ENCODE measurements at regions not wholly inside any gene's neighbourhood (a gene's known extent, or its start where the extent isn't known, plus 50 kb on each side); places are given as distances from the start of the nearest gene placed in this dataset.

DNA sequence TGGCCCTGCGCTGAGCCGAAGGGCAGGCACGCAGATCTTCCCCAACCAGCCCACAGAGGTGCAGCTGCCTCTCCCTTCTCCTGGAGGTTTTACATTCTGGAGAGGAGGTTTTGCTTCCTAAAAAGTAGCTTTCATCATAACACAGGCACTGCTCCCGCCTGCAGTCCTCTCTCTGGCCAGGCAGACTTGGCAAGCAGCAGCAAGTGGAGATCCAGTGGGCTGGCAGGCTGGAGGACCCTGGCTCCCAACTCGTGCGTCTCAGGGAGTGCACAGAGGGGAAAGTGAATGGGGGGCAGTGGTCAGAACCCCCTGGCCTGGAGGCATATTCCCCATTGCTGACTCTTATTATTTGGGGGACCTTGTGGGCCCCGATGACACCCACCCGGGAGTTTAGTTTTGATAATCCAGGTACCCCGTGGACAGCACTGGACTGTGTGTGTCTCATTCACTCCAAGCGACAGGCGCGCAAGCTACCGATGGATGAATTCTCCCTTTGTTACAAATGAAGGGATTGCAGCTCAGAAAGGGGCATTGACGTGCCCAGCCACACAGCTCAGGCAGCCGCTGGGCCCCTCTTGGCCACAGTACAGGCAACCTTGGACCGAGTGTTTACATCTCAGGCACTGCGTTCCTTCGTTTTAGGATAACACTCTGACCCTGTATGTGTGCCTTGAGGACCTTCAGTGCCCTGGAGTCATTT, 1223.9 kb downstream of the BRD1 start:
- TF ChIP-seq, protein P1, sequence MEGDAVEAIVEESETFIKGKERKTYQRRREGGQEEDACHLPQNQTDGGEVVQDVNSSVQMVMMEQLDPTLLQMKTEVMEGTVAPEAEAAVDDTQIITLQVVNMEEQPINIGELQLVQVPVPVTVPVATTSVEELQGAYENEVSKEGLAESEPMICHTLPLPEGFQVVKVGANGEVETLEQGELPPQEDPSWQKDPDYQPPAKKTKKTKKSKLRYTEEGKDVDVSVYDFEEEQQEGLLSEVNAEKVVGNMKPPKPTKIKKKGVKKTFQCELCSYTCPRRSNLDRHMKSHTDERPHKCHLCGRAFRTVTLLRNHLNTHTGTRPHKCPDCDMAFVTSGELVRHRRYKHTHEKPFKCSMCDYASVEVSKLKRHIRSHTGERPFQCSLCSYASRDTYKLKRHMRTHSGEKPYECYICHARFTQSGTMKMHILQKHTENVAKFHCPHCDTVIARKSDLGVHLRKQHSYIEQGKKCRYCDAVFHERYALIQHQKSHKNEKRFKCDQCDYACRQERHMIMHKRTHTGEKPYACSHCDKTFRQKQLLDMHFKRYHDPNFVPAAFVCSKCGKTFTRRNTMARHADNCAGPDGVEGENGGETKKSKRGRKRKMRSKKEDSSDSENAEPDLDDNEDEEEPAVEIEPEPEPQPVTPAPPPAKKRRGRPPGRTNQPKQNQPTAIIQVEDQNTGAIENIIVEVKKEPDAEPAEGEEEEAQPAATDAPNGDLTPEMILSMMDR (IDR thresholded peaks at IDR 0.05; ENCODE audit: insufficient read depth, low read length), result no peak
- TF ChIP-seq GABPA (IDR thresholded peaks at IDR 0.05; ENCODE audit: low read depth) (no peak), POLR2AphosphoS5 (IDR thresholded peaks at IDR 0.05; ENCODE audit: low read depth) (no peak), SPI1 (IDR thresholded peaks at IDR 0.05; ENCODE audit: borderline replicate concordance, low read depth) (no peak)
- TF ChIP-seq, protein P2, sequence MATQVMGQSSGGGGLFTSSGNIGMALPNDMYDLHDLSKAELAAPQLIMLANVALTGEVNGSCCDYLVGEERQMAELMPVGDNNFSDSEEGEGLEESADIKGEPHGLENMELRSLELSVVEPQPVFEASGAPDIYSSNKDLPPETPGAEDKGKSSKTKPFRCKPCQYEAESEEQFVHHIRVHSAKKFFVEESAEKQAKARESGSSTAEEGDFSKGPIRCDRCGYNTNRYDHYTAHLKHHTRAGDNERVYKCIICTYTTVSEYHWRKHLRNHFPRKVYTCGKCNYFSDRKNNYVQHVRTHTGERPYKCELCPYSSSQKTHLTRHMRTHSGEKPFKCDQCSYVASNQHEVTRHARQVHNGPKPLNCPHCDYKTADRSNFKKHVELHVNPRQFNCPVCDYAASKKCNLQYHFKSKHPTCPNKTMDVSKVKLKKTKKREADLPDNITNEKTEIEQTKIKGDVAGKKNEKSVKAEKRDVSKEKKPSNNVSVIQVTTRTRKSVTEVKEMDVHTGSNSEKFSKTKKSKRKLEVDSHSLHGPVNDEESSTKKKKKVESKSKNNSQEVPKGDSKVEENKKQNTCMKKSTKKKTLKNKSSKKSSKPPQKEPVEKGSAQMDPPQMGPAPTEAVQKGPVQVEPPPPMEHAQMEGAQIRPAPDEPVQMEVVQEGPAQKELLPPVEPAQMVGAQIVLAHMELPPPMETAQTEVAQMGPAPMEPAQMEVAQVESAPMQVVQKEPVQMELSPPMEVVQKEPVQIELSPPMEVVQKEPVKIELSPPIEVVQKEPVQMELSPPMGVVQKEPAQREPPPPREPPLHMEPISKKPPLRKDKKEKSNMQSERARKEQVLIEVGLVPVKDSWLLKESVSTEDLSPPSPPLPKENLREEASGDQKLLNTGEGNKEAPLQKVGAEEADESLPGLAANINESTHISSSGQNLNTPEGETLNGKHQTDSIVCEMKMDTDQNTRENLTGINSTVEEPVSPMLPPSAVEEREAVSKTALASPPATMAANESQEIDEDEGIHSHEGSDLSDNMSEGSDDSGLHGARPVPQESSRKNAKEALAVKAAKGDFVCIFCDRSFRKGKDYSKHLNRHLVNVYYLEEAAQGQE (IDR thresholded peaks at IDR 0.05; ENCODE audit: insufficient replicate concordance, low read depth), result no peak

All from HL-60 (cell line).